T1000 (cell line): ENCODE measurements at regions not wholly inside any gene's neighbourhood (a gene's known extent, or its start where the extent isn't known, plus 50 kb on each side); places are given as distances from the start of the nearest gene placed in this dataset.

ENCODE experiments used
- DNase-seq: peaks from one replicate; lab custom pipeline; 2025; ENCODE audit warnings: mixed read lengths; lab: John Stamatoyannopoulos, UW

DNA sequence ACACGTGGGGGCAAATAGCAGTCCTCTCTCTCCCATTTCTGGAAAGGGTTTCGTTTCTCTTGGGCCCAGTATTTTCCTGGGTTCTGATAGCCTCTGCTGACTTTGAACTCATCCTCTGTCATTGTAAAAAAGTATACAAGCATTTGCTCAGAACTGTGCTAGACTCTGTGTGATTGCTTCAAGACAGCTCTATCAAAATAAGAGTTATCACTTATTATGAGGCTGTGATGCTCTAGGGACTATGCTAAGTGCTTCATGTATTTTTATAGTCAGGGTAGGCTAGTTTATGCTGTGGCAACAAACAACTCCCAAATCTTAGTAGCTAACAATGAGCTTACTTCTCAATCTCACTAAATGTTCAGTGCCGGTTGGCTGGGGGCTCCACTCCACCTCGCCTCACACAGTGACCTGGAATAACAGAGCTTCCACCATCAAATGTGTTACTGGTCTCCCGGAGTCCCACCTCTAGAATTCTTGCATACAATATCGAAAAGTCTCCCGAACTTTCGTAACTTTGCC is 110.8 kb upstream of the CDC42EP3 start:
- DNase-seq = no peak

DNA sequence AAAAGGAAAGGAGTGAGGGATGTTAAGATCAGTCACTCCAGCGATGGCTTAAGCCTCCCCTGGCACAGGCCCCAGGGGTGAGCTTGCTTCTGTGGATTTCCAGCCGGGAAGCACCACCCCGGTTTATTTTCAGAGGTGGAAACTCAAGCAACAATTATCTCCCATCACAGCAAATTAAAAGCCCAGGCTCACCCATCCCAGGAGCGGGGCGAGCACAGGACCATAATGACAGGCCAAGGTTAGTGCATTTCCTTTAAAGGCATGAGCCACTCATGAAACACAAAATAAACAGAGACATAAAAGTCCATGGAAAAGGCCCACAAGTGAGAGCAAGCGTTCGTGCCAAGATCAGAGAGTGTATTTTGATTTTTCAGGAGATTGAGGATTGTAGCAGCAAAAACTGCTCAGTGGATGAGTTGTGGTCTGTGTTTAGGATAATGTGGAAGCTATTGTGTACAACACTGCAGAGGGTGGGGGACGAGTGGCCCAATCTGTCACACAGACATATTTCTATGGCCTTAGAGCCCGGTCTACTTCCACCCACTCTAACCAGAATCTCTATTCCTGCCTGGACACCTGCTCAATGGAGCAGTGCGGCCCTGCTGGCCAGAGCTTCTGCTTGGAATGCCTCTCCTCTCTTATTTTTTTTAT is 111.4 kb upstream of the CDC42EP3 start:
- DNase-seq = peak; percentile 23

GRCh38 chr2:37783545-37783944 is 112.1 kb upstream of the CDC42EP3 start:
- DNase-seq = no peak

GRCh38 chr2:37784071-37784758 is 112.8 kb upstream of the CDC42EP3 start:
- DNase-seq = no peak

- no peak for DNase-seq
Observed at GRCh38 chr2:37784759-37785149, 113.3 kb upstream of the CDC42EP3 start.

- DNase-seq = no peak
Observed at GRCh38 chr2:37786191-37786698, 114.8 kb upstream of the CDC42EP3 start.

DNA sequence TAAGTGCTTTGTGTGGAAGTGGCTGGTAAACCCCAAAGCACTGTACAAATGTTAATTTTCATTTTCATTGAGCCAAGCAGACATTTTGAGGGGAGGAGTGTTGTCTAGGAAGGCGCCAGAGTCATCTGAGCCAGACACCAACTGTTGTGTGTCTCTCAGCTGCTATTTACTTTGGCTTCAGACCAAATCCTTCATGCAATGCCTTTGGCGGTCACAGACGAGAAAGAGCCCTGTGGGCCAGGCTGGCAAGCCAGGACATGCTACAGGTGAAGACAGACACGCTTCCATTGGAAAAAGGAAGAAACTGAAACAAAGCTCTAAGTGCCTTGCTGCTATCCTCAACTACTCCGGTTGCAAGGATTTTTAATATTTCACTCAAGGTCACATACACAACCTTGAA is 115.4 kb upstream of the CDC42EP3 start:
- DNase-seq = no peak

DNA sequence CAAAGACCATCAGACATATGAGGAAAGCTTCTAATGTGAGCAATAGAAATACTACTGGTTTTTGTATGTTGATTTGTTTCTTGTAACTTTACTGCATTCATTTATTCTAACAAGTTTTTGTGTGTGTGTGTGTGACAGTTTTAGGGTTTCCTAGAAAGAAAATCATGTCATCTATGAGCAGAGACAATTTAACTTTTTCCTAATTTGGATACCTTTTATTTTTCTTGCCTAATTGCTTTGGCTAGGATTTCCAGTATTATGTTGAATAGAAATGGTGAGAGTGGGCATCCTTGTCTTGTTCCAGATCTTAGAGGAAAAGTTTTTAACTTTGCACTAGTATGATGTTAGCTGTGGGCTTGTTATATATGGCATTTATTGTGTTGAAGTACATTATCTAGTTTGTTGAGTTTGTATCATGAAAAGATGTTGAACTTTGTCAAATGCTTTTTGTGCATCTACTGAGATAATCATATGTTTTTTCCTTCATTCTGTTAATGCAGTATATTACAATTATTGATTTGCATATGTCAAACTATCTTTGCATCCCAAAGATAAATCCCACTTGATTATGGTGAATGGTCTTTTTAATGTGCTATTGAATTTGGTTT is 117.3 kb upstream of the CDC42EP3 start:
- no peak for DNase-seq

GRCh38 chr2:37790019-37790418 is 118.6 kb upstream of the CDC42EP3 start:
- DNase-seq = no peak

GRCh38 chr2:37790462-37790861 is 119.0 kb upstream of the CDC42EP3 start:
- DNase-seq = no peak

GRCh38 chr2:37792366-37792765 is 120.9 kb upstream of the CDC42EP3 start:
- no peak for DNase-seq

DNA sequence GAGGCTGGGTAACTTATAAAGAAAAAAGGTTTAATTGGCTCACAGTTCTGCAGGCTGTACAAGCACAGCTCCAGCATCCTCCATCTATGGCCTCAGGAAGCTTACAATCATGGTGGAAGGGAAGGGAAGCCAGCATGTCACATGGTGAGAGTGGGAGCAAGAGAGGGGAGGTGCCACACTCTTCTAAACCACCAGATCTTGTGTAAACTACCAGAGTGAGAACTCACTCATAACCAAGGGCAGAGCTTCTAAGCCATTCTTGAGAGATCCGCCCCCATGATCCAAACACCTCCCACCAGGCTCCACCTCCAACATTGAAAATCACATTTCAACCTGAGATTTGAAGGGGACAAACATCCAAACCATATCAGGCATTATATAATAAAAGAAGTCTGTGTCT is 121.6 kb upstream of the CDC42EP3 start:
- no peak for DNase-seq

- no peak for DNase-seq
Observed at GRCh38 chr2:37794717-37795116, 123.3 kb upstream of the CDC42EP3 start.

GRCh38 chr2:37795456-37795855 is 124.0 kb upstream of the CDC42EP3 start:
- no peak for DNase-seq

DNA sequence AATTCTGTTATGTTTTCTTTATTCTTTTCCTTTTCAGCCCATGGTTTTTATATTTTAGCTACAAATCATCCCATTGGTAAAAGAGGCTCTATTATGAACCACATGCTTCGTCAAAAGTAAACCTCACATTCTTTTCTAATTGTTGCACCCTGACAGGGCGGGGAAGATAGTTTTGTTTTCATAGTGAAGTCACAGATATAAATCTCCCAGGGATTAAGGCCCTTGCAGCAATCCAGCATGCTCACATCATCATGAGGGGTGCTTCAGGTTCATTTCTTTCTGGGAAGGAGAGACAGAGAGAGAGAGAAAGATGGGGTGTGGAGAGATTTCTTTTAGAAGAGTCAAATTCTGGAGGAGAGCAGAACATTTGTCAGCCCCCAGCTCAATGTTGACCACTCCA is 124.5 kb upstream of the CDC42EP3 start:
- peak; percentile 24 for DNase-seq

GRCh38 chr2:37796481-37796880 is 125.0 kb upstream of the CDC42EP3 start:
- DNase-seq = no peak

DNA sequence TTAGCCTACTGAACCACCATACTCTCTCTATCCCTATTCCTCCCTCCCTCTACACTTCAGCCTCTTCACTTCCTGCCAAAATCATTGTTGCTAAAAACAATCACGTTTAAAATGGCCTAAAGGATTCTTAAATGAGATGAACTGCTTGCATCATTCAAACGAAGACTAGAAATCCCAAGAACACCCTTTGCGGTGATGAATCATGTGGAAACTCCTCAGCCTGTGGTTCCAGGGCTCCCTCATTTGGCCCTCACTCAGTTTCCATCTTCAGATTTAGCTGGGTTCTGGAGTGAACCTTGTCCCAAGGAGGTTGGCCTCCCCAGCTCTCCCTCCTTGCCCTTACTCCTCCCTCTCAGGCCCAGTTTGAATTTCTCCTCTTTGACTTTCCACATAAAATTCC is 125.6 kb upstream of the CDC42EP3 start:
- DNase-seq = no peak

DNA sequence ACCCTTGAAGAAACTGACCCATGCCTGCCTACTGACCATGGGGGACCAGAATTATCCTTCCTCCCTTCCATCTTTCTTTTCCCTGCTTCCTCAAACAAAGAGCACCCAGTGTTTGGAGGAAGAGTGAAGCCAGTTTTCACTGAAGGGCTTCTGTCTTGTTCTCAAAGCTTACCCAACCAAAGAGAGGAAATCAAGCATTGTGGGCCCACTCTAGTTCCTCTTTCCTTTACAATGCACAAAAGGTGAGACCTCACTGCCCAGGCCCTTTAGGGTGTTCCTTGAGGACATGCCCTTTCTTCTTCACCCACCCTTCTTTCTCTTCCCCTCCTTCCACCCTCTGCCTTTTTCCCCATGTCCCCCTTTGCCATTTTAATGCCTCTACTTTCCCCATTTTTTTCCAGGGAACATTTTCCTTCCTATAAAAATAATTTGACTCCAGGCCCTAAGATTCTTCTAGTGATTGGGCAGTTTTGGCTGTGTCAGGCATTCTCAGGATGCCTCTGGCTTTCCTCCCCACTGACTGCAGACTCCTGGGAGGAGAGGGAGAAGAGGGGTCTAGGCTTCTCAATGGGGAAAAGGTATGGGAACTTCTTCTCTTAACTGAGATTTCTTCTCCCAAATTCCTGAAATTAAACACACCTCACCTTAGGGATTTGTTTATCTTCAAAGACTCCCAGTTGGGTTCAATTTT is 126.6 kb upstream of the RMDN2 start:
- DNase-seq = no peak

- DNase-seq = no peak
Observed at GRCh38 chr2:37800176-37800858, 124.8 kb upstream of the RMDN2 start.

DNA sequence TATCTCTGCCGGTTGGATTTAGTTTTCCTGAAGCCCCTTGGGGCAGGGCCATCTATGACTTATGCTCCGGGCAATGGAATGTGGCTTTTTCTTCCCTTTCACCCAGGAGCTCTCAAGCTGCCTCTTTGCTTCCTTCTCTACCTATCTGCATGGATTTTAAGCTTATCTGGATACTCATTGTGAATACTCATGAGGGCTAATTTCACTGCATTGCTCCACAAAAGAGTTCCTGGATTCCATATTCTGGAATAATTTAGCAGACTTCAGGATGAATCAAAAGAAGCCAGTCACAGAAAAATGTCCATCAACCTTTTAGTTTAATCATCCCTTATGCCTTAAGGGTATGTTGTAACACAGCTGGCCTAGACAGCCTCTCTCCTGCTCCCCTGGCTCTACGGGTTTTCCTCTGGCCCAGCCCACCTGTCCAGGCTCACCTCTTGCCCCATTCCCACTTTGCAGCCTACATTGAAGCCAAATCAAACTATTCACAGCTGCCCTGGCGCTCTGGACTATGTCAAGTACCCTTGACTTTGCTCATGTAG is 122.8 kb upstream of the RMDN2 start:
- DNase-seq = no peak

DNA sequence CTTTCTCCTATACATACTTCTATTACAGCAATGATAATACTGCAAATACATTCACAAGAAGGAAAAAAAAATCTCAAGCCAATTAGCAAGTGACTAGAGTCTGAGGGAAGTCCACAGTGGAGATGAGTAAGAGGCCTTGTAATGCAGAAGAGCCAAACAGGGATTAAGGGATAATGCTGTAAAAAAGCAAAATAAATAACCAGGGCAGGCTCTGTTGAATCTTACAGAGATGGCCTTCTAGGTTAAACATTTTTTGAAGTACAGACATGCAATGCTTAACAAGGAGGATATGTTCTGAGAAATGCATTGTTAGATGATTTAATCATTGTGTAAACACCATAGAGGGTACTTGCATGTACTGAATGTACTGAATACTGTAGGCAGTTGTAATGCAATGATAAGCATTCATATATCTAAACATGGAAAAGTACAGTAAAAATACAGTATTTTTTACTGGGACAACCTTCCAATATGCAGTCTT is 122.1 kb upstream of the RMDN2 start:
- peak; percentile 13 for DNase-seq
